HG03460 (cell line): ENCODE measurements at regions not wholly inside any gene's neighbourhood (a gene's known extent, or its start where the extent isn't known, plus 50 kb on each side); places are given as distances from the start of the nearest gene placed in this dataset.

Source experiments
- ATAC-seq: cut with Tn5 transposase; IDR thresholded peaks from one replicate; pipeline ENCODE4 v1.9.1; 2021; ENCODE audit not compliant: unreplicated experiment

GRCh38 chr1:98211271-98211845 is 290.5 kb upstream of the DPYD start:
- no peak for ATAC-seq

DNA sequence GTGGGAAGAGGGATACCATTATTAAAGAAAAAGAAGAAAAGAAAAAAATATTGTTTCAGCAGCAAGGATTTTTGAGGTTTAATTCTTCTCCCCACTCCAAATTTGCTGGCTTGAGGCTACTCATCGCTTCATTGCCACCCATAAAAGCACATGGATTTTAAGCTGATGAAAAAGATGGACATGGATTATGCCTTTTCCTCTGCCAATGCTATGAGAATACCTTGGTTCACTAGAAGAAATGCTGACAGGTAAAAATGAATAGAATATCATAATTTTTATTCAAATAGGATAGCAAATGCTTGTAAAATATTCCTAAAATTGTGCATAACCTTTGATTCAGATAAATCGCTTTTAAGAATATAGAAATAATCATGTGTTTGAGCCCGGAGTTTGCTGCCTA is 289.7 kb upstream of the DPYD start:
- no peak for ATAC-seq

- no peak for ATAC-seq
These were observed 289.2 kb upstream of the DPYD start for GRCh38 chr1:98210064-98210463.

- no peak for ATAC-seq
These were observed 284.6 kb upstream of the DPYD start for GRCh38 chr1:98205291-98206017.

- no peak for ATAC-seq
These were observed 282.6 kb upstream of the DPYD start for GRCh38 chr1:98203466-98203865.

DNA sequence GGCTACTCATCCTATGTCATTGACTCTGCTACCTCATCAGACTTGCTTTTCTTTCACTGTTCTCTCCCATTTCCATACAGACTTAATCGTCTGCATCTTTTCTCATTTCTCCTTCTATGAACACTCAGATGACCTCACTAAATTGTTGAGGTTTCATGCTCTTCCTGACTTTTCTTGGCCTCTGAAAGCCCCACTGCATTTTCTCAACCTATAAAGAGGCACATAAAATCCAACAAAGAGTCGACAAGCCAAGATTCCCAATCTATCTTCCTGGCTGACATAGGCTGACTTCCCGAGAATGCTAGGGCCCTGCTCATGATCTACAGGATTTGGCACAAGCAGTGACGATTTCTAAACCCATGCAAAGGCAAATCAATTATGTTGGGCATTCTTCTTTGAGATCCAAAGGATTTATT is 280.8 kb upstream of the DPYD start:
- no peak for ATAC-seq

- ATAC-seq = no peak
These were observed 276.5 kb upstream of the DPYD start for GRCh38 chr1:98197356-98197755.

DNA sequence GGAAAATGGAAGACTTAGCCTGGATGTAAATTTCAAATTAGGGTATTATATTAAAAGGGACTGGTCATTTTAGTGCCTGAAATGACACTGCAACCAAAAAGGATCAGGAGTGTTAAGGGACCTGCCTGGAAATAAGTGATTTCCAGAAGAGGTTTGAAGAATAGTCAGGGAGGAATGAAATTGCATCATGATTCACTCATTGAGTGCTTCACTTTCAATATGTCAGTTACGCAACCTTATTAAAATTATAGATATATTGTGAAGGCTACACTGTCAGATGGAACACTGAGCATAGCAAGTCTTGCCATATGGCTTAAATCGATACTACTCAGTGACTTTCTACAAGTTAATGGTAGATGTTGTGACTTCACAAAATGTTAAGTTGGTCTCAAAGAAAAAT is 275.2 kb upstream of the DPYD start:
- ATAC-seq = no peak

DNA sequence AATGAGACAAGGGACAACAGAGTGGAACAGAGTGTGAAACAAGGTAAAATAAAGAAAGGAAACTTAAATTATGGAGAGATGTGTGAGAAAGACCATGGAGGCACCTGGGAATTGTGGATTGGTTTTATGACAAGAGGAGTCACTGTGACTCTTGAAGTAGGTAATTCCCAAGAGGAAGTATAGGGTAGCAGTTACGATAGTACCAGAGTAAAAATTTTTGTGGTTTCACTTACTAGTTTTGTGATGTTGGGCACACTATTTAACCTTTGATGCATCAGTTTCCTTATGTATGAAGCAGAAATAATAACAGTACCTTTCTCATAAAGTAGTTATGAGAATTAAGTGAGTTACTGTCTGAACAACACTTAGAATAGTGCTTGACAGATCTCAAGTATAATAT is 267.9 kb upstream of the DPYD start:
- no peak for ATAC-seq

- ATAC-seq = no peak
These were observed 264.0 kb upstream of the DPYD start for GRCh38 chr1:98184856-98185255.

- ATAC-seq = no peak
These were observed 260.4 kb upstream of the DPYD start for GRCh38 chr1:98181036-98181764.

DNA sequence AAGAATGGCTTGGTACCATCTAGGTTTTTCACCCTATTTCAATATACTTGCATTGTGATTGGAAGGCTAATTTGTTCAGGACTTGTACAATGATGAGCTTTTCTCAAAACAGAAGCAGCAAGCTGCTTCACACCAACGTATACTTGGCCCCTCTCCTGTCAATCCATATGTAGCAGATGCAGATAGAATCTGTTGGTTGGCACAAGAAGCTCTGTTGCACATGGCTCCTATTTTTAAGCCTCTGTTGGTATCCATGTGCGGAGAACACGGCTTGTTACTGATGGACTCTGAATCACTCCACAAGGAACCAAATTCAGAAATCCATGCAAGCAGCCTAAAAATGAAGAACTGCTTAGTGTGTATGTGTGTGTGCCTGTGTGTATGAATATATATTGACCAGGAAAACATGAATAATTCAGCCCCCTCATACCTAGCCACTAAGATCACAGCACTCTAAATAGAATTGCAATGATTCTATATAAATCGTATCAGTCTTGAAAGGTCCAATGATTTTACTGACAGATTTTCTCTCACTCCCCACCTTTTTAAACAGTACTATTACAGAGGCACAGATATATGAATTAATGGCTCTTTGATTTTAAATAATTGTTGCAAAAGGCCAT is 258.4 kb upstream of the DPYD start:
- no peak for ATAC-seq

GRCh38 chr1:98177751-98178150 is 256.9 kb upstream of the DPYD start:
- no peak for ATAC-seq

- no peak for ATAC-seq
These were observed 256.1 kb upstream of the DPYD start for GRCh38 chr1:98176936-98177335.

DNA sequence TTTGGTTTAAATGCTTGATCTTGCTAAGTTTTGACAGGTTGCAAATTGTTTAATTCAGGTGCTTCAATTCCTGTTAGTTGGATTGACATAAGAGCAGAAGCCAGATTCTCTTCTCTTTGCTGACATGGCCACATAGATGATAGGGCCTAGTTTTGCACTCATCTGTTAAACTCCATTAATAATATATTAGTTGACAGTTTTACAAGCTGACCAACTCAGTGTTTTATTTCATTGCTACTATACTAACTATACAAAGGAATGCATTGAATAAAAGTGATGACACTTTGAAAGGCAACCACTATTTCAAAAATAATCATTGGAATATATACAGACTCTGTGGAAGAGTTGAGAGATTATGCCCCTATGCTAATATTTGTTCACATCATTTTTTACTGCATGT is 255.6 kb upstream of the DPYD start:
- ATAC-seq = no peak

DNA sequence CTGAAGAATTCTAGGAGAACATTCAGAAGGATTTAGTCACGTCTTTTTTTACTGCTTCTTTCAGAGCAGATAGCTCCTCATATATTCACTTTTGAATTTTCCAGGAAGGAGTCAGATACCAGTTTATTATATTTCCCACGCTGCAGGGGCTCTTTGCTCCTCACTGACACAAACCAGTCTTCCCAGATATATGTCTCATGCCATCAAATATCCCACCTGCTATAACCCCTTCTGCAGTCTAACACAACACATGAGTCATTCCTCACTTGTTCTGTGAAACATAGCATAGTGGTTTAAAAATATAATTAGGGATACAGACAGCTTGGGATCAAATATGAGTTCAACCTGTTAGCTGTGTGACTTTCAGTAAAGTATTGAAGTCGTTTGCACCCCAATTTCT is 251.7 kb upstream of the DPYD start:
- no peak for ATAC-seq

DNA sequence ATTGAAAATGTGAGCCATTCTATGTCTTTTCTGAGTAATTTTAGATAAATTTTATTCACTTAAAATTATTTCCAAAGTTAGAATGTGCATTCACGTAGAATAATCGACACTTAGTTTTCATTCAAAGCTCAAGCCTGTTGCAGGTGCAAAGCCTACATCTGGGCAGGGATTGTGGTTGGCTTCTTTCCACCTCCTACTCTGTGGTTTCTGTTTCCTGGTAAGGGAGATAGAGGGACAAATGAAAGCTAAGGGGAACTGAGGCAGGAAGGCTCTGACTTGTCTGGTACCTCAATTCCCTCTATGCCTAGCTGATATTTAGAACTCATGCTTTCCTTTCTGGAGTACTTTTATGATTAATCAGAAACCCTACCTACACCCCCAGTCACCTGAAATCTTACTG is 251.2 kb upstream of the DPYD start:
- ATAC-seq = no peak

DNA sequence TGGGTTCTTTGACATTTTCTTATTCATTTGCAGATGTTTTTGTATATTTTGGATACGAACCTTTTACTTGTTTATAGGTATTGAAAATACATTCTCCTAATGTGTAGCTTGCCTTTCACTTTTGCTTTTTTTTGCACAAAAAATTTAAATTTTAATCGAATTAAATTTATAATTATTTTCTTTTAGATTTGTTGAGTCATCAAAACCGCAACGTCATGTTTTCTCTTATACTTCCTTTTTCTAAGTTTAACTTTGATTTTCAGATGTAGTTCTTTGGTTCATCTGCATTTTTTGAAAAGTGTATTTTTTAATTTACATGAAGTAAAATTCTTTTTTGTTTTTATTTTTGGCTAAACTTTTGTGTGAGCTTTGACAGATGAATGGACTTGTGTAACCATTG is 243.7 kb upstream of the DPYD start:
- ATAC-seq = no peak

- no peak for ATAC-seq
These were observed 236.9 kb upstream of the DPYD start for GRCh38 chr1:98157524-98158313.

- ATAC-seq = no peak
These were observed 226.4 kb upstream of the DPYD start for GRCh38 chr1:98147280-98147679.

- ATAC-seq = no peak
These were observed 224.8 kb upstream of the DPYD start for GRCh38 chr1:98145655-98146054.
